HUES6 (cell line): ENCODE measurements at regions not wholly inside any gene's neighbourhood (a gene's known extent, or its start where the extent isn't known, plus 50 kb on each side); places are given as distances from the start of the nearest gene placed in this dataset.

Source experiments
- H3K27ac ChIP-seq: 2 replicates; pipeline ENCODE4 v1.7.0; 2013; ENCODE audit warnings: low read depth, mild to moderate bottlenecking, low read length, inconsistent platforms
- H3K27me3 ChIP-seq: 2 replicates; pipeline ENCODE4 v1.6.1; 2013; ENCODE audit warnings: low read length; ENCODE audit not compliant: control insufficient read depth, insufficient read depth
- H3K36me3 ChIP-seq: 2 replicates; pipeline ENCODE4 v1.6.1; 2013; ENCODE audit warnings: low read length; ENCODE audit not compliant: control insufficient read depth, insufficient read depth
- H3K4me1 ChIP-seq: 2 replicates; pipeline ENCODE4 v1.6.1; 2013; ENCODE audit warnings: low read length; ENCODE audit not compliant: control insufficient read depth, insufficient read depth
- H3K4me3 ChIP-seq: 2 replicates; pipeline ENCODE4 v1.5.1; 2013; ENCODE audit warnings: low read depth, low read length
- H3K9ac ChIP-seq: one replicate; pipeline ENCODE4 v1.6.1; 2013; ENCODE audit warnings: mild to moderate bottlenecking, low read length
- H3K9me3 ChIP-seq: 2 replicates; pipeline ENCODE4 v1.6.1; 2013; ENCODE audit warnings: low read depth, low read length; ENCODE audit not compliant: control insufficient read depth, insufficient read depth

GRCh38 chr13:73177916-73178565, 119.2 kb downstream of the KLF5 start:
- Histone ChIP-seq H3K4me1 (no peaks in the 10 kb centered on the region; the same call in 1 of the 2 replicates), H3K27me3 (no peaks in the 10 kb centered on the region), H3K27ac (no peak overlapping the region), H3K9ac (no peak overlapping the region), H3K9me3 (no peaks in the 10 kb centered on the region), H3K36me3 (no peaks in the 10 kb centered on the region), H3K4me3 (no peak overlapping the region)

GRCh38 chr13:73177017-73177416, 118.2 kb downstream of the KLF5 start:
- Histone ChIP-seq H3K9me3 (no peaks in the 10 kb centered on the region), H3K4me1 (peaks cover 7% of the 10 kb centered on the region; the same call in 1 of the 2 replicates), H3K9ac (no peak overlapping the region), H3K36me3 (no peaks in the 10 kb centered on the region), H3K27ac (no peak overlapping the region), H3K27me3 (no peaks in the 10 kb centered on the region), H3K4me3 (no peak overlapping the region)

GRCh38 chr13:73174521-73175010, 115.8 kb downstream of the KLF5 start:
- H3K9me3 ChIP-seq, result no peaks in the 10 kb centered on the region
- no peaks in the 10 kb centered on the region for H3K27me3 ChIP-seq
- no peak overlapping the region for H3K4me3 ChIP-seq
- no peak overlapping the region for H3K27ac ChIP-seq
- no peak overlapping the region for H3K9ac ChIP-seq
- peaks cover 16% of the 10 kb centered on the region; the same call in 1 of the 2 replicates for H3K4me1 ChIP-seq
- no peaks in the 10 kb centered on the region for H3K36me3 ChIP-seq

GRCh38 chr13:73173279-73173811, 114.5 kb downstream of the KLF5 start:
- H3K9me3 ChIP-seq, result no peaks in the 10 kb centered on the region
- no peak overlapping the region for H3K27ac ChIP-seq
- H3K9ac ChIP-seq, result no peak overlapping the region
- H3K36me3 ChIP-seq, result no peaks in the 10 kb centered on the region
- H3K4me3 ChIP-seq, result no peak overlapping the region
- no peaks in the 10 kb centered on the region for H3K27me3 ChIP-seq
- H3K4me1 ChIP-seq, result peaks cover 27% of the 10 kb centered on the region

GRCh38 chr13:73171926-73172325, 113.1 kb downstream of the KLF5 start:
- H3K9me3 ChIP-seq, result no peaks in the 10 kb centered on the region
- H3K27me3 ChIP-seq, result no peaks in the 10 kb centered on the region
- no peaks in the 10 kb centered on the region for H3K36me3 ChIP-seq
- no peak overlapping the region for H3K4me3 ChIP-seq
- no peak overlapping the region for H3K27ac ChIP-seq
- H3K9ac ChIP-seq, result no peak overlapping the region
- H3K4me1 ChIP-seq, result peaks cover 30% of the 10 kb centered on the region

GRCh38 chr13:73171271-73171682, 112.5 kb downstream of the KLF5 start:
- Histone ChIP-seq H3K27me3 (no peaks in the 10 kb centered on the region), H3K4me1 (peaks cover 30% of the 10 kb centered on the region), H3K27ac (no peak overlapping the region), H3K9ac (no peak overlapping the region), H3K4me3 (no peak overlapping the region), H3K36me3 (no peaks in the 10 kb centered on the region), H3K9me3 (no peaks in the 10 kb centered on the region)

GRCh38 chr13:73169971-73170370, 111.2 kb downstream of the KLF5 start:
- H3K27ac ChIP-seq, result no peak overlapping the region
- H3K4me1 ChIP-seq, result peaks cover 30% of the 10 kb centered on the region
- no peaks in the 10 kb centered on the region for H3K9me3 ChIP-seq
- no peaks in the 10 kb centered on the region for H3K36me3 ChIP-seq
- no peak overlapping the region for H3K9ac ChIP-seq
- H3K4me3 ChIP-seq, result no peak overlapping the region
- no peaks in the 10 kb centered on the region for H3K27me3 ChIP-seq

GRCh38 chr13:73168953-73169401, 110.2 kb downstream of the KLF5 start:
- H3K27ac ChIP-seq, result no peak overlapping the region
- peaks cover 30% of the 10 kb centered on the region for H3K4me1 ChIP-seq
- no peaks in the 10 kb centered on the region for H3K36me3 ChIP-seq

GRCh38 chr13:73168226-73168952, 109.6 kb downstream of the KLF5 start:
- Histone ChIP-seq H3K9ac (no peak overlapping the region), H3K27ac (no peak overlapping the region), H3K27me3 (no peaks in the 10 kb centered on the region), H3K36me3 (no peaks in the 10 kb centered on the region), H3K9me3 (no peaks in the 10 kb centered on the region), H3K4me3 (no peak overlapping the region), H3K4me1 (peaks cover 30% of the 10 kb centered on the region)

More at GRCh38 chr13:73168953-73169401, 110.2 kb downstream of the KLF5 start:
- no peaks in the 10 kb centered on the region for H3K9me3 ChIP-seq
- H3K9ac ChIP-seq, result no peak overlapping the region
- no peaks in the 10 kb centered on the region for H3K27me3 ChIP-seq
- no peak overlapping the region for H3K4me3 ChIP-seq

- H3K4me1 ChIP-seq, result peaks cover 24% of the 10 kb centered on the region
Measured at GRCh38 chr13:73167028-73167820, 108.4 kb downstream of the KLF5 start.

More at GRCh38 chr13:73167028-73167820, 108.4 kb downstream of the KLF5 start:
- Histone ChIP-seq H3K27me3 (no peaks in the 10 kb centered on the region), H3K27ac (no peak overlapping the region), H3K9me3 (no peaks in the 10 kb centered on the region), H3K36me3 (no peaks in the 10 kb centered on the region), H3K9ac (no peak overlapping the region), H3K4me3 (no peak overlapping the region)
